Mucosa of gallbladder (tissue), 1 donor: ENCODE measurements at regions not wholly inside any gene's neighbourhood (a gene's known extent, or its start where the extent isn't known, plus 50 kb on each side); places are given as distances from the start of the nearest gene placed in this dataset.

Experiments used
- DNase-seq: peaks from one replicate; pipeline ENCODE4 v3.0.0-alpha.2; 2020; ENCODE audit warnings: low spot score
- donor health status: DM: no; HTN: no; CAD: no.

DNA sequence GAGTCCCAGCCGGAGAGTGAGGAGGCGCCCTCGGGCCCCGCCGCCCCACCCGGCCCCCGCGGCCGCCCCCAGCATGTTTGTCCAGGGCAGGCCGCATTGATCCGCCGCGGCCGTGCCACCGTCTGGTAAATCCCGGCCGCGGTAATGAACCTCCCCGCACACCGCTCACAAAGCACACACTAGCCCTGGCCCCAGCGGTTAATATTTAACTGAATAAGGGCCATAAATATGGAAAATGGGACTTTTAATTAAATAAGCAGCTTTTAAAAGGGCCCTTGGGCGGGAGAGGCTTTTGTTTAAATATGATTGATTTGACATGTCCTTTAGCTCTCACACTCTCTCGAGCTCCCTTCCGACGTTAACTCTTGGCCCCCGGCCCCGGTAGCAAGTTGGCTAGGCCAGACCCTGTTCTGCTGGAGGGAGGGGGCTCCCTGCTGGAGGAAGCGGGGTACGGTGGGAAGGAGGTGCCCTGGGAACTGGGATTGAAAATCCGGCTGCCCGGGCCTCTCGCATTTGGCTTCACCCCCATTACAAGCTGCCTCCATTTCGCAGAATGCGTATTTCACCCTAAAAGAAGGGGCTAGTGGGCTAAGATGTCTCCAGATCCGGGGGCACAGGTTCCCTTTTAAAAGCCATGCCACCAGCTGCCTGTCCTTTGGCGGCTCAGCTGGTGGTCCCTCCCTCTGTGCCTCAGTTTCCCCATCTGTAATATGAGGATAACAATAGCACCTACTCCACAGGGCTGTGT lies 199.8 kb downstream of the RBM19 start:
- DNase-seq: peak; percentile 16

DNA sequence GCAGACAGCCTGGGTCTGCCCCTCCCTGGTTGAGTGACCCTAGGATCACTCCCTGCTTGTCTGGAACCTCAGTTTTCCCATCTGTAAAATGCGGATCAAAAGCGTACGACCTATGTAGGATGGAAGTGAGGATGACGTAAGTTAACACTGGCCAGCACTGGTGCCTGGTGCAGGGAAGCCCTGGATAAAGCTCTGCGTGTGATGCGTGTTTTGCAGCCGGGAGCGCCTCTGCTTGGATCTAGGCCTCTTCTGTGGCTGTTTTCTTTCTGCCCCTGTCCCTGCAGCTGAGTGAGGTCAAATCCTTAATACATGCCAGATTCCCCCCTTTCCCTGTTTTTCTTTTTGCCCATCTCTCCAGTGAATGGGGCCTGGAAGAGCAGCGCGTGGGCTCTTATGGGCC lies 201.5 kb downstream of the RBM19 start:
- DNase-seq: no peak

DNA sequence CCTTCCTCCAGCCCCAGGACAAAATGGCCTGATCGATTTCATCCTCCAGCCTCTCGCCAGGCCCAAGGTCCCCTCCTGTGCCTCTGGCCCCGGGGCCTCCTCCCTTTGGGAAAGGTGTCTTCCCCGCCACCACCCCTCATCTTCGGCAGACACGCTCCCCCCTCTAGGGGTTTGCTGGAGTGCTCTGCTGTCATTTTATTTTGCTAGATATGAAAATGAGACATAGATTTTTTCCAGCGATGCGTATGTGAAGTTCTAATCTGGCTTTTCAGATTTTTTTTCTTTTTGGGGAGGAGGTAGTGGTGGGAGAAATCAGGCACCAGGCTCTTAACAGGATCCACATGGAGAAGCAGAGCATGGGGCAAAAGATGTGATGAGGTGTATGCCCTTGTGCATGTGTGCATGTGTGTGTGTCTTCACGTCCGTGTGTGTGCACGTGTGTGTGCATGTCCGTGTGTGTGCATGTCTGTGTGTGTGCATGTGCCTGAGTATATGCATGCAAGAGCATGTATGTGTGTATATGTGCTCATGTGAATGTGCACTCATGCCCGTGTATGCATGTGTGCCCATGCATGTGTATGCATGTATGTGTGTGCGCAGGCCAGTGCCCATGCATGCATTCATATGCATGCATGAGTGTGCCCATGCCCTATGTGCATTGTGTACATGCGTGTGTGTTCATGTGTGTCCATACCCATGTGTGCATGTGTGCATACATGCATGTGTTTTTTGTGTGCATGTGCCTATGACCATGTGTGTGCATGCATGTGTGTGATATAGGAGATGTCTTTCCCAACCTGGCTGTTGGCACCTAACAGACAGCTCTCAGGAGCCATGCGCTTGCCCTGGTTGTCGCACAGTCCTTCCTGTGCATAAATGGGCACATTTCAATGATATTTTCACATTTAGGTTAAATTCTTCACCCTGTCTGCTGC lies 203.0 kb downstream of the RBM19 start:
- no peak for DNase-seq

DNA sequence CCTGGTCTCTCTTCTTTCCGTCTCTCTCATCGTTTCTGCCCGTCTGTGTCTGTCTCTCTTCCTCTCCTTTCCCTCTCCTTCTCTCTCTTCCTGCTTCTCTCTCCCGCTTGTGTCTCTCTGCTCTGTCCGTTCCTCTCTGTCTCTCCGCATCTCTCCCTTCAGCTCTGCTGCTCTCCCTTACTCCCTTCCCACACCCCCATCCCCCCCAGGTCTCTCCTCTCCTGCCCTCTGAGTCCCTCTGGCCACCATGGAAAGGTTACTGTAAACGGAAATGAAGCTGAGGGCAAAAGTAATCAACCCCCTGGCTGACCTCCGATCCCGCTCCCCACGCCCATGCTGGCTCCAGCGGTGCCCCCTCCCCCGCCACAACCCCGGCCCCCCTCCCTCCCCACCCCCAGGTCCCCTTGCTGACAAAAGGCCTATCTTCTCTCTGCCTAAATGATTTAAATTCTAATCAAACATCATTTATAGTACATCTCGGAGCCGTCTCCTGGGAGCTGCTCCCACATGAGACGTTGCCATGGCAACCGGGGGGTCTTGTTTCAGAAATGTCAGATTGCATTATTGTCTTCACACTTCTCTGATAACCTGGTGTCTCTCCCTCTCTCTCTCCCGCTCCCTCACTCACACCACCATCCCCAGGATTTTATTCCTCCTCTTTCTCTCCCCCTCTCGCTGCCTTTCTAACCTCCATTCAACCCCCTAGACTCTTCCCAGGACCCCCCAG lies 203.8 kb downstream of the RBM19 start:
- no peak for DNase-seq

DNA sequence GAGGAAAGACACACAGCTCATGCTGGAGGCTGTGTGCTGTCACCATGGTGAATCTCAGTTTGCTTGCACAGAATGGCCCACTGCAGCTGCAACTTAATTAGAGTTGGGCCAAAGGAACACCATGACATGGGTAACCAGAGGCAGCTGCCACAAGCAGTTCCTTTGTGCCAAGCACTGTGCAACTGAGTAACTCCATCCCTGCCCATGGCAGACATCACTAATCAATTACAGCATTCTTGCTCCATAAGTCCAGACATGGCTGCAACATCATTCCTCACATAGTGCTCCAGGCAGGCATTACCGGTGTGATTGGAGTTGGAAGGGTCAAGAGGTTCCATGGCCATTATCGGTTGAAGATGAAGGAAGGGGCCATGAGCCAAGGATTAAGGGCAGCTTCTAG lies 207.0 kb downstream of the RBM19 start:
- DNase-seq: no peak

DNA sequence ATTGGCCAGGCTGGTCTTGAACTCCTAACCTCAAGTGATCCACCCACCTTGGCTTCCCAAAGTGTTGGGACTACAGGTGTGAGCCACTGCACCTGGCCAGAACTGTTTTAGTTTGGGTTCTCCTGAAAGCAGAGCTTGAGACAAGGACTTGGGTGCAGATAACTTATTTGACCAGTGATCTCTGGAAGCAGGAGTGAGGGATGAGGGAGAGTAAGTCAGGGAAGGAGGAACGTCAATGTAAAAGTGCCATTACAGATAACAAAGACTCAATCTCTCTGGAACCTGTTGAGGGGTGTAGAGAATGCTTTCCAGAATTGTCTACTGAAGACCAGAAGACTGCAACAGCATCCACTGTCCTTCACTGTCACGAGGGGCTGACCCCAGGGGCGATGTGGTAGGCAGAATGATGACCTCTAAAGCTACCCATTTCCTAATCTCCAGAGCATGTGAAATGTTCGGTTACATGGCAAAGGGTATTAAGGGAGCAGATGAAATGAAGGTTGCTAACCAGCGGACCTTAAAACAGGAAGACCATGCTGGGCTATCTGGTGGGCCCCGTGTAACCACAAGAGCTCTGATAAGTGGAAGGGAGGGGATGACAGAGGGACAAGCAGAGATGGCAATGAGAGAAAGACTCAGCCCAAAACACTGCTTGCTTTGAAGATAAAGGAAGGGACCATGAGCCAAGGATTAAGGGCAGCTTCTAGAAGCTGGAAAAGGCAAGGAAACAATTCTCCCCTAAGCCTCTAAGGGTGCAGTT lies 207.8 kb downstream of the RBM19 start:
- DNase-seq: no peak

DNA sequence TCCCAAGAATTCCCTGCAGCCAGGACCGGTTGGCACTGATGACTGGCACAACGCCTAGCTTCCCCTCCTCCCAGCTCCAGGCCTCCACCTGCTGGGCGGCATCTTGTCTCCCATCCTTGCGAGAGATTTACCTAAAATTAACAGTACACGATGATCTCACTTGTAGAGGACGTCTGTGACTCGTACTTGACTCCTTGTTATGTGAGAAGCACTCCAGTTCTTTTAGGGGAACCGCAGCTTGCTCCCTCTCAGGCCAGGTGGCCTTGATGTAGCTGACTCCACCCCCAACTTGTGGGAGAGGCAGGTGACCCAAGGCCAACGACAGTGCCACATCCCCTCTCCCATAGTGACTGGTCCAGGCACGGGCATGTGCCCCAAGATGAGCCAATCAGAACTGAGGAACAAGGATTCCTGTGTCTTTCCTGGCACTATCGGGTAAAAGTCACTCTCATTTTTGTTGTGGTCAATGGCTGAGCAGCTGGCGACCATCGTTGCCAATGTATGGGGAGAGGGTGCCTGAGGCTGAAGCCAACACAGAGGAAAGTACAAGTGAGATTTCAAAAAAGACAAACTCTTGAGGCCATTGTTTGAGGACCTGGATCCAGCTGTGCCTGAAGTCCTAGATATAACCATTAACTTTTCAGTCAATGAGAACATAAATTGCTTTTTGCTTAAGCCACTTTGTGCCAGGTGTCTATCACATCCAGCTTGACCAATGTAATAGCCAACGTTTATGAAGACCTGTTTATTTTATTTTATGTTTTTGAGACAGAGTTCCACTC lies 208.7 kb downstream of the RBM19 start:
- DNase-seq: no peak

DNA sequence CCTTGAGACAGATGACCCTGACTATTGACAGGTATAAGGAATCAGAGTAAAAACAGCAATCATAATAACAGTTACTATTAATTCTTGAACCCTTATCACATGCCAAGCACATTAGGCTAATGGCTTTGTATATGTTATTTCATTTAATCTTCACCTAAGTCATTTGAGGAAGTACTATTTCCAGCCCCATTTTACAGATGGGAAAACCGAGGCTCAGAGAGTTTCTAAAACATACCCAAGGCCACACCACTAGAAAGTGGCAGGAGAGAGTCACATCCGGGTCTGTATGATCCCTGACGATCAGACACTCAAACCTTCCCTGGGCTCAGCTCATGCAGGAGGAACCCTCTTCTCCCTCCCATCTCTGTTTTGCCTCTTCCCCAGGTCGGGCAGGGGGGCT lies 209.5 kb downstream of the RBM19 start:
- no peak for DNase-seq

DNA sequence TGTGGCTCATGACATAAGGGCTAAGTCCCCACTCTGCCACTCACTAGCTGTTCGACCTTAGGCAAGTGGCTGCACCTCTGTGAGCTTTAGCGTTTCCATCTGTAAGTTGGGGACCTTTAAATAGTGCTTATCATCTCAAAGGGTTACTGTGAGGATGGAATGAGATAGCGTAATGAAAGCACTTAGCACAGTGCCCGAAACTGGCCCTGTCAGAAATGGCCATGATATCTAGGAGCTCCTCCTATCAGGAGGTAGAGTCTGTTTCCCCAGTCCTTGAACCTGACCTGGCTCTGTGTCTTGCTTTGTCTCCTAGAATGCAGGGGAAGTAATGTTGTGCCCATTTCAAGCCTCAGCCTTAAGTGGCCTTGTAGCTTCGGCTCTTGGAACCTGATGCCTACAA lies 211.0 kb downstream of the RBM19 start:
- DNase-seq: no peak

DNA sequence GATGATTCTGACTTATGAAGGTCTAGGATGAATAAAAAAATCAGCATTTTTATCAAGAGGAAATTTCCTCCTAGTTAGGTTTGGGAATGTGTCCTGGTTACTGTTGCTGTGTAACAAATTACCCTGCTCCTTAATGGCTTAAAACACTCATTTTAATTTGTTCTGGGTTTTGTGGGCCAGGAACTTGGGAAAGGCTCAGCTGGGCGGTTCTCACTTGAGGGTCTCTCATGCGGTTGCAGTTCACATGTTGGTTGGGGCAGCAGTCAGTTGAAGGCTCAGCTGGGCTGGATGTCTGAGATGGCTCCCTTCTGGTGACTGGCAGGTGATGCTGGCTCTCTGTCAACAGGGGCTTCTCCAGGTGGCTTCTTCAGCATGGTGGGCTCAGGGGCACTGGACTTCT lies 214.6 kb downstream of the RBM19 start:
- DNase-seq: no peak

DNA sequence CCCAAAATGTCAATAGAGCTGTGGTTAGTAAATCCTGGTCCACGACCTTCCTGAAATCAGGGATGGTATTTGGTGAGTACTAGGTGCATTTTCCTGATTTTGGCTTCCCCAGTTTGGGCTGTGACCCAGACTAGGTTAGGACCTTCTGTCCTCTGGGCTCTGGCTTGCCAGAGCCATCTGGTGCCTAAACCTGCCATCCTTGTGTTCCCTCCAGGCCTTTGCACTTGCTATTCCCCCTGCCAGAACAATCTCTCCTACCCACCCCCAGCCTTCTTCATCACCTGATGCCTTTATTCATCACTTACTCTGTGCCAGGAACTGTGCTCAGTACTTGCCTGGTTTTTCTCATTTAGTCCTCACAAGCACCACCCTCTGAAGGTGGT lies 216.7 kb downstream of the RBM19 start:
- DNase-seq: no peak

DNA sequence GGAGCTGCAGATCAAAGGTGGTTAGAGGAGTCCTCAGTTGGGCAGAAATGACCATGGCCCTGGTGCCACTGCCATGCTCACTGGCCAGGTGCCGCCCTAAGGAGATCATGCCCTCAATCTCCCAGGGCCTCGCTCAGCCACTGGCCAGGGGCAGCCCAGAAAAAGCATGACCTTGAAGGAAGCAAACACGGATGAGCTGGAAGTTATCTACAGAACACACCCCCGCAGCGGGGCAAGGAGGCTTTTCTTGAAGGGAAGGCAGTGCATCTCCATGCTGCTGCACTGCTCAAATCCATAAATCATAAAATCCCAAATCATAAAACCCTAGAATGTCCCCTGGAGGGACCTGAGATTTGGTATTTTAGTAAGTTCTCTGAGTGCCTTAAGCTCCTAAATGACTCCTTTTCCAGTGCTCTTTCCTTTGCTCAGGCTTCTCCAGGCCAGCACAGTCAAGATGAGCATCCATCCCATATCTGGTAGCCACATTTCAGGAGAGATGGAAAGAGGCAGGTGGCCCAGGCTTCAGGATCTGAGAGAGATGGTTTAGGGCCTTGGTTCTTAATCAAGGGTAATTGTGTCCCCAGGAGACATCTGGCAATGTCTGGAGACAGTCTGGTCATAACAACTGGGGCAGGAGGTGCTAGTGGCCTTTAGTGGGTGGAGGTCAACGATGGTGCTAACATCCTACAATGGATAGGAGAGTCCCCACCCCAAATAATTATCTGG lies 217.3 kb downstream of the RBM19 start:
- no peak for DNase-seq

DNA sequence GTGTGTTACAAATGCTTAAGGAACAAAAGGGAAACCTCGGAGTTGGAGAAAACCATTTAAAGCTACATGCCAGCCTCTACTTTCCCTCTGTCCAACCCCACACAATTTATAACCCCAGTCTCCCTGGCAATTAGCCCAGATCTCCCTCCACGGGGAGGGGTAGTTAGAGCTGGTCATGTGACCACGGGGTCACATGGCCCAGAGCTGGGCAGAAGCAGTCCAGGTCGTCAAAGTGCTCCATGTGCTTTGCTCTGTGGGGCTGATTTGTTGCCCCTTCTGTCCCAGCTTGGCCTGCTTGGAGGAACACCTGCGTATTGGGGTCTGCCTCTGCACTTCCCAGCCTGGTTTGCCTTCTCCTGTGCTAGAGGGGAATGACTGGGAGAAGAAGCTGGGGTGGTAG lies 219.1 kb downstream of the RBM19 start:
- DNase-seq: no peak

DNA sequence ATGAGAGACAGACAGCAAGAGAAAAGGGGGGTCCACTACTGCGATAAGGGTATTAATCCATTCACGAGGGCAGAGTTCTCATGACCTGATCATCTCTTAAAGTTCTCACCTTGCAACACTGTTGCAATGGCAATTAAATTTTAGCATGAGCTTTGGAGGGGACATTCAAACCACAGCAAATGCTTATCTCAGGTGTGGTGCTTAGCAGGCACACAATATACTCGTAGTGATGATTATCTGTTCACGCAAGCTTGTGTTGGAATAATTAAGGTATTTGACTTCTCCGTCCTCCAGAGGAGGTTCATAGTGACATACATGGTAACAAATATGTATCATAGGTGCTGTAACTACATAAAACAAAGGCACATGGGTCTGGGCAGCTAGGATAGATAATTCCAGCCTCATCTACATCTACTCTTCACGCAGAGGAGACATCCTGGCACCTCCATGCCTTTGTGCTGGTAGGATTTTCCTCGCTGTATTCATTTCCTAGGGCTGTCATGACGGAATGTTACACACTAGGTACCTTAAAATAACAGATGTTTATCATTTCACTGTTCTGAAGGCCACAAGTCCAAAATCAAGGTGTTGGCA lies 221.2 kb downstream of the RBM19 start:
- DNase-seq: no peak

DNA sequence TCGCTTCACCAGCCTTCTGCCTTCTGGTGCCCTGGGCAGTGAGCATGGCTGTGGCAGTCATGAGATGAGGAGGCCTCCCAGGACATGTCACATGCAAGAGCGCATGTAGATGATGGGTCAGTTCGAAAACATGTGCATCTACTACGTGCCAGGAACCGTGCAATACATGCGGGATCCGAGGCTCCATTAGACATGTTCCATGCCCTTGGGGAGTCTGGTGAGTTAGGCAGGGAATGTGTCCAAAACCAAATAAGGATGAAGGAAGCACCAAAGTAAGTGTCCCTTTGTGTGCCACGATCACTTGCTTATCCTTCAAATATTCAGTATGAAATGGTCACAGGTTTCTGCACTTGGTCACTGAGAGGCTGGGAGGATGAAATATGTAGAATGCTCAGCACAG lies 223.3 kb downstream of the RBM19 start:
- DNase-seq: no peak

DNA sequence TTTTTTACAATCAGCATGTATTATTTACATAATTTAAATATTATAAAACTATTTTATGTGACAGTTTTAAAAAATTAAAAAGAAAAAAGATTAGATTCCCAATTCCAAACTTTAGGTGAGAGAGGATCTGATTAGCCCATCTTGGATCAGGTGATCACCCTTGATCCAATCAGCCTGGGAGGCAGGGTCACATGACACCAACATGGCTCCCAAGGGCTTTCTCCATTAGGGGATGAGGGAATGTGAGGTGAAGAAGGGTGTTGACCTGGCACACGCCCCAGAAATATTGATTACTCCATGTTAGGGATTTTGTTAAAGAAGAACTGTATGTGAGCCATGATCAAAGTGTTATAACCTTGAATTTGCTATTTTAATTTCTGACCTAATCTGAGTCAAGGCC lies 225.4 kb downstream of the RBM19 start:
- DNase-seq: no peak

DNA sequence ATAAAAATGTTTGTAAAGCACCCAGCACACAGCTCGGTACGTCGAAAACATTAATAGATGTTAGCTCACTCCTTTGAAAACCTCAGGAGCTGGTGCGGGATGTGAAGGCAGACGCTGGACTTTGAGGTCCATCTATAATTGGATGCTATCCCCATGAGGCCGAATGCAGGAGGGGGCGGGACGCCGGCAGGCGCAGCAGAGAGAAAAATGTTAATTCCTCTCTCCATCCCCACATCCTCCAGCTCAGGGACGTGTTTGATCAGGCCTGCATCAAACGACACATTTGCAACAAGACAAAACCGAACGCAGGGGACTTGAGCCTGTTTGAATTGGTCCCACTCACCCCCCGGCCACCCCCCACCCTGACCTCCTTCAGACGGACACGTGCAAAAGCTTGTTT lies 231.0 kb downstream of the RBM19 start:
- no peak for DNase-seq

DNA sequence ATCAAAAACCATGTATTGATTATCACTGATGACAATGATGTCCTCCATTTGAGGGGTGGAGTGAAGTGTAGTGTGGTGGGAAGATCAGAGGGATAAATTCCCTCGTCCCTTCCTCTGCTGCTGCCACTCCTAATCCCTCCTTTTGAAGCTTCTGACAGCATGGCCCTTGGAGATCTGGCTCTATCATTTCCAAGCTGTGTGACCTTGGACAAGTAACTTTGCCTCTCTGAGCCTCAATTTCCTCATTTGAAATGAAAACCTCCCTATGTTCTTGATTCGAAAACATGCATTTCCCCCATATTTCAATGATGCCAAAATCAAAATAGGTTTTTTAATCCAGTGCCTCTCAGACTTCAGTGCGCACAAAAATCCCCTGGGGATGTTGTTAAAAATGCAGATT lies 231.6 kb downstream of the RBM19 start:
- no peak for DNase-seq

DNA sequence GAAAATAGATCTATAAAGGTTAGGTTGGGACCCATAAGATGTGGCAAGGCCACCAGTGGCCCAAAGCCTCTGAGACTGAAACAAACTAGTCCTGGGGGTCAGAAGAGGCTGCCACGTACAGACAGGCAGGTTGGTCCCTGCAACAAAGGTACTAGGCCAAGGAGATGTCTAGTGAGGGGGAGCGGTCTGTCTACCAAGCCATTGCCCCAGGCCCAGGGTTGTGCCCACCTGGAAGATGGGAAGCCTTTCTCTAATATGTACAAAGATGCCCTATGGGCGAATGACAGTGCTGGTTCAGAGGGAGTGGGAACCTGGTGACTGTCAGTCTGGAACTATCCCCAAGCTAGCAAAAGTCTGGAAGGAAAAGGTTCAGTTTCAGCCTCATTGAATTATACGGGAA lies 233.2 kb downstream of the RBM19 start:
- DNase-seq: no peak

DNA sequence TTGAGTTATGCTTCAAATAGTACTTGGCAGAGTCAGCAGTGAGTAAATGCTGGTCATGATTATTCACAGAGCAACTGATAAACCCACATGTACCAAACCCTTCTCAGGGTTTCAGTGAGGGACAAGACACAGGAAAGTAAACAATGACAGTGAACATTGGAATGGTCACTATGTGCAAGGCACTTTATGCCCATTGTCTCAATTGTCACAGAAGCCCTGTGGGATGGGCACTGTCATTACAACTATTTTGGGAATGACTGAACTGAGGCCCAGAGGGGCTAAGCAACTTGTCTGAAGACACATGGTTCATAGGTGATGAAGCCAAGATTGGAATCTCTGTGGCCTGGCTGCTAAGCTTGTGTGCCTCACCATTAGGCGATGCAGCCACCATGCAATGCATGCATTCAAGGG lies 238.5 kb downstream of the RBM19 start:
- DNase-seq: no peak
